Endothelial cell of umbilical vein (primary cell): ENCODE measurements at regions not wholly inside any gene's neighbourhood (a gene's known extent, or its start where the extent isn't known, plus 50 kb on each side); places are given as distances from the start of the nearest gene placed in this dataset.

Experiments
- BruUV-seq: library from RNA; stranded (reverse); fragments of 400-500 nt; replicated peaks from 2 replicates; lab custom pipeline; 2021; lab: Mats Ljungman, UMichigan
- CTCF ChIA-PET: fragments of 300-600, 350-600 bp; sonication (Branson Sonifier 250); formaldehyde crosslinking; loops from one replicate; lab custom pipeline; 2021; ENCODE audit warnings: antibody characterized with exemption, inconsistent platforms; lab: Charles Lee
- POLR2A ChIA-PET: fragments of 300-600, 350-600 bp; sonication (Branson Sonifier 250); formaldehyde crosslinking; loops from one replicate; lab custom pipeline; 2021; ENCODE audit warnings: antibody characterized with exemption, inconsistent platforms; lab: Charles Lee
- DNase-seq: peaks from one replicate; pipeline ENCODE4 v3.0.0-alpha.2; 2011; ENCODE audit warnings: low read depth, low spot score
- FAIRE-seq: peaks from 2 replicates; lab custom pipeline; 2011; peaks lifted over from hg19 to GRCh38; lab: Jason Lieb, UNC
- H2AFZ ChIP-seq: 2 replicates; pipeline ENCODE4 v1.6.0; 2012; ENCODE audit warnings: low read depth, low read length, control low read depth, inconsistent platforms
- H3K27ac ChIP-seq: 2 replicates; pipeline ENCODE4 v1.5.1; 2011; ENCODE audit warnings: low read depth, mild to moderate bottlenecking, control low read depth, low read length, moderate library complexity; ENCODE audit not compliant: insufficient read depth
- H3K27me3 ChIP-seq, 2 experiments: 2 replicates each; pipeline versions ENCODE4 v1.6.0 to v1.6.1; 2011; ENCODE audit warnings: low read length in 2 of 2, mixed read lengths in 1 of 2; ENCODE audit not compliant: control insufficient read depth in 2 of 2, insufficient read depth in 2 of 2
- H3K36me3 ChIP-seq, 2 experiments: 2 replicates in 1 of 2; 3 replicates in 1 of 2; pipeline ENCODE4 v1.5.1; 2011; ENCODE audit warnings: low read length in 2 of 2, mild to moderate bottlenecking in 1 of 2, moderate library complexity in 1 of 2; ENCODE audit not compliant: control insufficient read depth in 2 of 2, insufficient read depth in 2 of 2; ENCODE audit errors: extremely low read depth in 1 of 2
- H3K4me1 ChIP-seq: 3 replicates; pipeline ENCODE4 v1.5.1; 2011; ENCODE audit warnings: mild to moderate bottlenecking, low read length; ENCODE audit not compliant: control insufficient read depth, insufficient read depth; ENCODE audit errors: extremely low read depth
- H3K4me2 ChIP-seq: 2 replicates; pipeline ENCODE4 v1.6.1; 2011; ENCODE audit warnings: low read length, control low read depth, mixed read lengths; ENCODE audit not compliant: insufficient read depth
- H3K4me3 ChIP-seq, 3 experiments: fragments of 200-600 bp in 1 of 3; sonication (generic), shearing (Covaris generic) in 1 of 3; replicated peaks in 1 of 3; 2 replicates each; pipeline ENCODE4 v1.5.1; 2011 to 2016; ENCODE audit warnings: control low read depth in 3 of 3, low read length in 3 of 3, mild to moderate bottlenecking in 2 of 3, inconsistent platforms in 1 of 3, low read depth in 1 of 3, moderate library complexity in 1 of 3; ENCODE audit not compliant: insufficient read depth in 1 of 3
- H3K79me2 ChIP-seq: 2 replicates; pipeline ENCODE4 v1.6.0; 2012; ENCODE audit warnings: low read length, inconsistent platforms; ENCODE audit not compliant: control insufficient read depth, insufficient read depth
- H3K9ac ChIP-seq: replicated peaks from 2 replicates; pipeline ENCODE3; 2011; ENCODE audit warnings: low read length, control low read depth; ENCODE audit not compliant: insufficient read depth; ENCODE audit errors: extremely low read depth
- H3K9me1 ChIP-seq: replicated peaks from 3 replicates; pipeline ENCODE4 v1.6.0; 2011; ENCODE audit warnings: mild to moderate bottlenecking, low read length; ENCODE audit not compliant: control insufficient read depth, insufficient read depth; ENCODE audit errors: extremely low read depth
- H3K9me3 ChIP-seq: replicated peaks from 2 replicates; pipeline ENCODE4 v1.5.1; 2012; ENCODE audit warnings: low read length, inconsistent platforms; ENCODE audit not compliant: control insufficient read depth, insufficient read depth
- H4K20me1 ChIP-seq: replicated peaks from 2 replicates; pipeline ENCODE3; 2011; ENCODE audit warnings: mild to moderate bottlenecking, low read length; ENCODE audit not compliant: control insufficient read depth, insufficient read depth; ENCODE audit errors: extremely low read depth
- CTCF ChIP-seq, 2 donors: IDR thresholded peaks; 1 replicate in 1 of 2; 2 replicates in 1 of 2; pipeline ENCODE4 v1.5.1; 2011; ENCODE audit warnings: low read length in 2 of 2, mild to moderate bottlenecking in 2 of 2, moderate library complexity in 2 of 2, control low read depth in 1 of 2, inconsistent platforms in 1 of 2, low read depth in 1 of 2; ENCODE audit not compliant: insufficient read depth in 1 of 2; ENCODE audit errors: extremely low read depth in 1 of 2
- EZH2 ChIP-seq: IDR thresholded peaks from 2 replicates; pipeline ENCODE4 v1.6.1; 2012; ENCODE audit warnings: borderline replicate concordance, low read depth, mild to moderate bottlenecking, moderate library complexity, low read length, inconsistent platforms; ENCODE audit not compliant: severe bottlenecking
- FOS ChIP-seq: IDR thresholded peaks from 2 replicates; pipeline ENCODE4 v1.6.1; 2011; ENCODE audit warnings: mild to moderate bottlenecking, low read length, moderate library complexity, borderline replicate concordance; ENCODE audit not compliant: insufficient read depth
- GATA2 ChIP-seq: IDR thresholded peaks from 2 replicates; pipeline ENCODE4 v1.7.0; 2011; ENCODE audit warnings: low read depth, mild to moderate bottlenecking, moderate library complexity, mixed read lengths, low read length; ENCODE audit not compliant: insufficient read length, insufficient read depth
- JUN ChIP-seq: IDR thresholded peaks from 2 replicates; pipeline ENCODE4 v1.6.1; 2011; ENCODE audit warnings: borderline replicate concordance, low read depth; ENCODE audit not compliant: insufficient read length, insufficient read depth
- MYC ChIP-seq: IDR thresholded peaks from one replicate; pipeline ENCODE4 v1.6.1; 2011; ENCODE audit warnings: mild to moderate bottlenecking, low read depth, low read length
- POLR2A ChIP-seq: IDR thresholded peaks from 2 replicates; pipeline ENCODE4 v1.6.1; 2012; ENCODE audit warnings: low read depth, mild to moderate bottlenecking, control low read depth, low read length
- POLR2AphosphoS5 ChIP-seq: IDR thresholded peaks from 2 replicates; pipeline ENCODE4 v1.6.1; 2012; ENCODE audit warnings: low read depth, mild to moderate bottlenecking, control low read depth, low read length, moderate library complexity; ENCODE audit not compliant: insufficient read depth
- dilution Hi-C: fragments of 300-500 bp; cut with MboI; formaldehyde crosslinking; loops from one replicate; pipeline ENCODE4 v1.15.0; 2019; ENCODE audit warnings: low sequenced_read_pairs; ENCODE audit not compliant: extremely low pct_ligation_motif_present
- intact Hi-C: fragments of 100-400 bp; cut with micrococcal nuclease; formaldehyde crosslinking; loops from one replicate; pipeline ENCODE4 v1.10.0; 2022
- TF ChIP-seq, protein P1 (sequence below): IDR thresholded peaks from 2 replicates; pipeline ENCODE4 v1.6.1; 2011; ENCODE audit not compliant: insufficient read depth, insufficient read length

- H3K4me2 ChIP-seq, result no peak overlapping the region
- FAIRE-seq (no peak), DNase-seq (no peak)
- no TSS peak for BruUV-seq
- no peak overlapping the region for H3K9ac ChIP-seq
- no peaks in the 10 kb centered on the region for H3K4me1 ChIP-seq
- no peaks in the 10 kb centered on the region for H3K27me3 ChIP-seq
- H4K20me1 ChIP-seq, result no peaks in the 10 kb centered on the region
- H3K4me3 ChIP-seq, result no peak overlapping the region
- CTCF ChIA-PET, result no interaction called here
- POLR2A ChIA-PET, result no interaction called here
- dilution Hi-C loops, result no loop called here
- no peaks in the 10 kb centered on the region for H3K36me3 ChIP-seq
- no peaks in the 10 kb centered on the region for H3K9me1 ChIP-seq
- H2AFZ ChIP-seq, result no peak overlapping the region
- peaks cover 6% of the 10 kb centered on the region for H3K9me3 ChIP-seq
- H3K27ac ChIP-seq, result no peak overlapping the region
- TF ChIP-seq EZH2 (no peak), POLR2AphosphoS5 (no peak), GATA2 (no peak), CTCF (IDR thresholded peaks at IDR 0.05; ENCODE audit: extremely low read depth in 1 of 2, insufficient read depth in 1 of 2, low read depth in 1 of 2, low read length in 2 of 2) (no peak), FOS (no peak), POLR2A (no peak)
- TF ChIP-seq, protein P1, sequence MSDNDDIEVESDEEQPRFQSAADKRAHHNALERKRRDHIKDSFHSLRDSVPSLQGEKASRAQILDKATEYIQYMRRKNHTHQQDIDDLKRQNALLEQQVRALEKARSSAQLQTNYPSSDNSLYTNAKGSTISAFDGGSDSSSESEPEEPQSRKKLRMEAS, result no peak
- no peaks in the 10 kb centered on the region for H3K79me2 ChIP-seq
- intact Hi-C loops, result no loop called here
Measured at GRCh38 chr4:62274782-62275181, 1074.7 kb downstream of the ADGRL3 start.

DNA sequence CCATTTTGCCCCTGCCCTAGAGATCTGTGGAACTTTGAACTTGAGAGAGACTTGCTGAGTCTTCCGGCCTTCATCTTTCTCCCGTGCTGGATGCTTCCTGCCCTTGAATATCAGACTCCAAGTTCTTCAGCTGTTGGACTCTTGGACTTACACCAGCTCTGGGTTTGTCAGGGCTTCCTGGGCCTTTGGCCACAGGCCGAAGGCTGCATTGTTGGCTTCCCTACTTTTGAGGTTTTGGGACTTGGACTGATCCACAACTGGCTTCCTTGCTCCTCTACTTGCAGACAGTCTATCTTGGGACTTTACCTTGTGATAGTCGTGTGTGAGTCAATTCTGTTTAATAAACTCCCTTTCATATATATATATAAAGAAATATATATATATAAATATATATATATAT, 1071.0 kb downstream of the ADGRL3 start:
- Histone ChIP-seq H3K9me1 (no peaks in the 10 kb centered on the region), H3K4me1 (no peaks in the 10 kb centered on the region), H3K27me3 (no peaks in the 10 kb centered on the region), H2AFZ (no peak overlapping the region), H4K20me1 (no peaks in the 10 kb centered on the region), H3K4me2 (no peak overlapping the region), H3K36me3 (no peaks in the 10 kb centered on the region), H3K9ac (no peak overlapping the region), H3K27ac (no peak overlapping the region), H3K79me2 (no peaks in the 10 kb centered on the region), H3K9me3 (peaks cover 6% of the 10 kb centered on the region), H3K4me3 (no peak overlapping the region)
- ChIA-PET CTCF (no interaction called here), POLR2A (no interaction called here)
- no peak for DNase-seq
- TF ChIP-seq FOS (no peak), CTCF (IDR thresholded peaks at IDR 0.05; ENCODE audit: extremely low read depth in 1 of 2, insufficient read depth in 1 of 2, low read depth in 1 of 2, low read length in 2 of 2) (no peak), JUN (no peak), EZH2 (no peak), MYC (no peak), GATA2 (no peak), POLR2A (no peak)
- TF ChIP-seq, protein P1, result no peak
- dilution Hi-C loops, result no loop called here
- no peak for FAIRE-seq
- no TSS peak for BruUV-seq
- intact Hi-C loops, result no loop called here
